ENCODE measurements at regions not wholly inside any gene's neighbourhood (a gene's known extent, or its start where the extent isn't known, plus 50 kb on each side); places are given as distances from the start of the nearest gene placed in this dataset.

- TF ChIP-seq CTCF (IDR thresholded peaks at IDR 0.05) (no peak), POLR2A (IDR thresholded peaks at IDR 0.05) (no peak), EP300 (IDR thresholded peaks at IDR 0.05) (no peak)
Measured at GRCh38 chr7:124100190-124100589, 67.3 kb upstream of the TMEM229A start.

Measured in suprapubic skin (tissue), 3 donors.